ENCODE measurements at regions not wholly inside any gene's neighbourhood (a gene's known extent, or its start where the extent isn't known, plus 50 kb on each side); places are given as distances from the start of the nearest gene placed in this dataset.

GRCh38 chr1:171418546-171418945, 66.8 kb upstream of the PRRC2C start:
- TF ChIP-seq POLR2A (IDR thresholded peaks at IDR 0.05): no peak
- TF ChIP-seq, protein P1, sequence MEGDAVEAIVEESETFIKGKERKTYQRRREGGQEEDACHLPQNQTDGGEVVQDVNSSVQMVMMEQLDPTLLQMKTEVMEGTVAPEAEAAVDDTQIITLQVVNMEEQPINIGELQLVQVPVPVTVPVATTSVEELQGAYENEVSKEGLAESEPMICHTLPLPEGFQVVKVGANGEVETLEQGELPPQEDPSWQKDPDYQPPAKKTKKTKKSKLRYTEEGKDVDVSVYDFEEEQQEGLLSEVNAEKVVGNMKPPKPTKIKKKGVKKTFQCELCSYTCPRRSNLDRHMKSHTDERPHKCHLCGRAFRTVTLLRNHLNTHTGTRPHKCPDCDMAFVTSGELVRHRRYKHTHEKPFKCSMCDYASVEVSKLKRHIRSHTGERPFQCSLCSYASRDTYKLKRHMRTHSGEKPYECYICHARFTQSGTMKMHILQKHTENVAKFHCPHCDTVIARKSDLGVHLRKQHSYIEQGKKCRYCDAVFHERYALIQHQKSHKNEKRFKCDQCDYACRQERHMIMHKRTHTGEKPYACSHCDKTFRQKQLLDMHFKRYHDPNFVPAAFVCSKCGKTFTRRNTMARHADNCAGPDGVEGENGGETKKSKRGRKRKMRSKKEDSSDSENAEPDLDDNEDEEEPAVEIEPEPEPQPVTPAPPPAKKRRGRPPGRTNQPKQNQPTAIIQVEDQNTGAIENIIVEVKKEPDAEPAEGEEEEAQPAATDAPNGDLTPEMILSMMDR (IDR thresholded peaks at IDR 0.05): no peak
